Left cardiac atrium (tissue), 4 donors: ENCODE measurements at regions not wholly inside any gene's neighbourhood (a gene's known extent, or its start where the extent isn't known, plus 50 kb on each side); places are given as distances from the start of the nearest gene placed in this dataset.
"Not testable (repeated sequence)": the region's sequence is repeated elsewhere in the genome, so short reads cannot be mapped to it uniquely, and the experiment has no call there.

Experiments
- ATAC-seq, 2 donors: fragments of 200-7000 bp; cut with Tn5 transposase; one replicate each; pipeline ENCODE4 v1.9.1; 2020; ENCODE audit warnings: mild to moderate bottlenecking in 2 of 2, moderate library complexity in 2 of 2
- DNase-seq: peaks from one replicate; pipeline ENCODE4 v3.0.0-alpha.2; 2020
- intact Hi-C, 2 donors: fragments of 100-400 bp; cut with DNase I; formaldehyde crosslinking; loops; one replicate each; pipeline versions ENCODE4 v1.14.1 to v1.15.1; 2022 to 2023
- donor health status: DM: no; HTN: yes; CAD: no.
- donor health status: DM: no; HTN: yes; CAD: no; lungs with severe emphysema.
- donor health status: DM: yes; HTN: yes; CAD: no.
- donor health status: Dilated cardiomyopathy.

DNA sequence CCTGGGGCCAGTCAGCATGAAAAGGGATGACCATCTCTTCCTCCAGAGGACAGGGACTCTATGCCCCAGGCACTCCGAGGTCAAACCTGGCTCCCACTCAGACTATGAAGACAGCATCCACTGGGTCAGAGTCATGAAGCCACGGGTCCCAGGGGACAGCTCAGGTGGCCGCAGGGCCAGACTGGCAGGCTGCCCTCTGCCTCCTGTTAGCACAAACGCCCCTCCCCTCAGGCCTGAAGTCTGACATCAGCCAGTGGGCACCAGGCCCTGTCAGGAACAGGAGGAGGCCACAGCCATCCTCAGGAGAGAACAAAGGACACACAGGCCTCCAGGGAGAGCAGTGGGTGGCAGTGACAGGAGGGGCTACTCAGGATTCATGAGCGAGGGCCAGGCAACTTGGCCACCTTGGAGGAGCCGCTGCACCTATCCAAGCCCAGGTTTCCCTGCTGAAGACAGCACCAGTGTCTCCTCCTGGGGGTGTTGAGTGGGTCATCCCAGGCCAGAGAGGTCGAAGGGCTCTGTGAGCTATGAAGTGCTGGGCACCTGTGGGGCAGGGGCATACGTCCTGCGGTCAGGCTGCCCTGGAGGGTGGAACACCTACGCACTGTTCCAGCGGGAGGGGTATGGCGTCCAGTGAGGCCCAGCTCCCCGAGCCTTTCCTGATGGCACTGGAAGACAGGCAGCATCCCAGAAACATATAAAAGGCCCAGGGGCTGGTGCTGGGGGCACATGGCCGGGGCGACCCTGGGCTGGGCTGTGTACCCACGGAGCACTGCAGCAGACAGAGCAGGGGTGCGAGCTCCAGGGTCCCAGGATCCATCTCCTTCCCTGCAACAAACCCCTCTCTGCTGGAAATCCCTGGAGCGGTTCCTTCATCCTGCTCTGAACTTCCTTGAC, 171.0 kb upstream of the FOXD4L5 start:
- intact Hi-C loops, DNase-seq, ATAC-seq: not testable (repeated sequence)

- intact Hi-C loops, DNase-seq, ATAC-seq: not testable (repeated sequence)
Measured at GRCh38 chr9:65455136-65455535, 170.1 kb upstream of the FOXD4L5 start.

- ATAC-seq, intact Hi-C loops, DNase-seq: not testable (repeated sequence)
Measured at GRCh38 chr9:65454666-65455065, 169.7 kb upstream of the FOXD4L5 start.

- intact Hi-C loops, DNase-seq, ATAC-seq: not testable (repeated sequence)
Measured at GRCh38 chr9:65454034-65454433, 169.0 kb upstream of the FOXD4L5 start.

DNA sequence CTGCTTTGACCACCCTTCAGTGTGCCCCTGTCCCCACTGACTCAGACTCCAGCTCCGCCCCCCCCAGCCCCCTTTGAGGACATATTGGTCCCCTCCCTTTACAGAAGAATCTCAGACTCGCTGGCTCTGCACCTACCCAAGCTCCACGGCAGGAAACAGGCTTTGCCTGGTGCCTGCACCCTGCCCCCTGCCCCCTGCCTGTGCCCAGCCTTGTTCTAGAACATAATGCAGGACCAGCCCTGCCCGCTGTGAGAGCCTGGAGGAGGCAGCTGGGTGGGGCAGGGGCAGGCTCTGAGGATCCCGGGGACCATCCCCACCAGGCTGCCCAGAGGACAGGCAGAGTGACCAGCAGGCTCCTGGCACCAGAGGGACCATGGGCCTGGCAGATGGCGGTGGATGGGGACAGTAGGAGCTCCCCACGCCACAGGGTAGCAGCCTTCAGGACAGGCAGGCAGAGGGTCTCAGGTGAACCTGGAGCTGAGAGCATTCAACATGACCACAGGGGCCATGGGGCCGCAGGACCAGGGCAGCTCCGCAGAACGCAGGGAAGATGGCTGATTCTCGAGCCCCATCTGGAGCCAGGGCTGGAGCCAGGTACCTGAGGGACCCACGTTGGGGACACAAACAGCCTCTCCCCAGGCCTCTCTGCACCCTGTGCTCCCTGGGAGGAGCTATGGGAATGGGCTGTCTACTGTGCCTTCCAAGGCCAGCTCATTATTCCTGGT, 165.0 kb upstream of the FOXD4L5 start:
- ATAC-seq, DNase-seq, intact Hi-C loops: not testable (repeated sequence)

DNA sequence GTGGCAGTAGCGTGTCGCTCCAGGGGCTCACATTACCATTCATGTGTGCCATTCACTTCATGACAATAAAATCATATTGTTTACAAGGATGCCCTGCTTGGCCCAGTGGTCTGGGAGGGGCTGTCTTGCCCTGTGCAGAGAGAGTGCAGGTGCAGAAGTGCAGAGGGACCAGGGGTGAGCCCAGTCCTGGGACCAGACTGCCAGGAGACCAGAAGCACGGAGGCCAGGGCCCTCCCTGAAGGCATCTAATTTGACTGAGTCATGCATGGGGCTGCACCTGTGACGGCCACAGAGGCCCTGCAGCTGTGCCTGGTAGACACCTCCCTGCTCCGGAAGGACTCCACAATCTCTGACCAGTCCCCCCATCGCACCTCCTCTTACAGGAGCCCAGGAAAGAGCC, 164.4 kb upstream of the FOXD4L5 start:
- DNase-seq = no peak
- intact Hi-C loops = no loop called here
- no peak for ATAC-seq

- DNase-seq, intact Hi-C loops, ATAC-seq: not testable (repeated sequence)
Measured at GRCh38 chr9:65447146-65447545, 162.1 kb upstream of the FOXD4L5 start.

GRCh38 chr9:65445991-65446390, 161.0 kb upstream of the FOXD4L5 start:
- ATAC-seq, intact Hi-C loops, DNase-seq: not testable (repeated sequence)

- no peak for ATAC-seq
- no peak for DNase-seq
- intact Hi-C loops = no loop called here
Measured at GRCh38 chr9:65444943-65445342, 159.9 kb upstream of the FOXD4L5 start.

DNA sequence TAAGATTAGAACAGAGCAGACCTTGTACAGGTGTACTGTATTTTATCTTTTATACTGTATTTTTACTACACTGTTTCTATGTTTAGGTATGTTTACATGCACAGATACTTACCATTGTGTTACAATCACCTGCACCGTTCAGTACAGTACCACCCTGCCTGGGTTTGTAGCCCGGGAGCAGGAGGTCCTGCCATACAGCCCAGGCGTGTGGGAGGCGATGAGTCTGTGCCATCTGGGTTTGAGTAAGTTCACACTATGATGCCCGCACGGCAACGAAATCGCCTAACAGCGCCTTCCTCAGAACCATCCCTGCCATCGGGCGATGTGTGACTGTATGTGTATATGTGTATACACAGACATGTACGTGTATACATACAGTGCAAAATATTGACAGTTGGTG, 157.1 kb upstream of the FOXD4L5 start:
- DNase-seq, ATAC-seq, intact Hi-C loops: not testable (repeated sequence)

DNA sequence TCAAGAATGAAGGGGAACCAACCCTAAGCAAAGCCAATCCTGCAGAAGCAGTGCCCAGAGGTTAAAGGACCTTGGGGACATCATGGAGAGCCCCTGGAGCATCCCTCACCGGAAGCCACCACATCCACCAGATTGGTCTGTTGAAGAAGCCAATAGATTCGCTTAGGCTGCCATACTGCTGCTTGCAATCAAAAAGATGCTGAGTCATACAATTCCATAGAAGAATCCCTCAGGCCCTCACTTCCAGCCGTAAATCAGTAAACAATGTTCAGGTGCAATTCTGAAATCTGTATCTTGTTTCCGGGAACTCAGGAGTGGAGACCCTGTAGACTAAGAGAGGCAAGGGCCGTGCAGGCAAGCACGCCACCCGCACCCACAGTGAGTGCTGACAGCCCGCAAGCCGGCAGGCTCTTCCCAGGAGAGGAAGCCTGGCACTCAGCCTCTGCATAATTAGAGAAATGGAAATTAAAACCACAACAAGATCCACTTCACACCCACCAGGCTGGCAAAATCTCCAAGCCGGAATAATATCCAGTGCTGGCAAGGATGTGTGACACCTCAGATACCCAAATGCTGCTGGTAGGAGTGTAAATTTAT, 156.4 kb upstream of the FOXD4L5 start:
- not testable (repeated sequence) for ATAC-seq

GRCh38 chr9:65437724-65438123, 152.7 kb upstream of the FOXD4L5 start:
- DNase-seq (no peak), ATAC-seq (no peak)
- intact Hi-C loops = no loop called here

More for the DNA sequence above, 156.4 kb upstream of the FOXD4L5 start:
- intact Hi-C loops, DNase-seq: not testable (repeated sequence)

- ATAC-seq (no peak), DNase-seq (no peak)
- intact Hi-C loops = no loop called here
Measured at GRCh38 chr9:65435464-65435863, 150.5 kb upstream of the FOXD4L5 start.

DNA sequence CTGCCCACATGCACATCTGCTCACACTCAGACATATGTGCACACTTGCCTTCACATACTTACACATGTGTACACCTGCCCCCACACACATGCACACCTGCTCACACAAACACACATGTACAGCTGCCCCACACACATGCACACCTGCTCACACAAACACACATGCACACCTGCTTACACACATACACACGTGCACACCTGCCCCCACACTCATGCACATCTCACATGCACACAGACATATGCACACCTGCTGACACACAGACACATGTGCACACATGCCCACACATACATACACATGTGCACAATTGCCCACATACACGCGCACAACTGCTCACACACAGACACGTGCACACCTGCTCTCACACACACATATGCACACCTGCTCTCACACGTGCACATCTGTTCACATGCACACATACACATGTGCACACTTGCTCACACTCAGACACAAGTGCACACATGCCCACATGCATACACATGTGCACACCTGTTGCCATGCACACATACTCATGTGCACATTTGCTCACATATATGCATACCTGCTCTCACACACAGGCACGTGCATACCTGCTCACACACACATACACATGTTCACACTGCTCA, 147.8 kb upstream of the FOXD4L5 start:
- intact Hi-C loops = no loop called here
- no peak for DNase-seq
- no peak for ATAC-seq

DNA sequence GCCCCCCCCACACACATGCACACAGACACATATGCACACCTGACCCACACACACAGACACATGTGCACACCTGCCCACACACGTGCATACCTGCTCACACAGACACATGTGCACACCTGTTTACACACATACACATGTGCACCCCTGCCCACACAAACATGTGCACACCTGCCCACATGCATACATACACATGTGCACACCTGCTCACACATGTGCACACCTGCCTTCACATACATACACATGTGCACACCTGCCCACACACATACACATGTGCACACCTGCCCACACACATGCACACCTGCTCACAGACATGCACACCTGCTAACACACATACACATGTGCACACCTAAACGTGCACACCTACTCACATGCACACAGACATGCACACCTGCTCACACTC, 147.0 kb upstream of the FOXD4L5 start:
- intact Hi-C loops = no loop called here
- no peak for DNase-seq
- ATAC-seq = no peak

DNA sequence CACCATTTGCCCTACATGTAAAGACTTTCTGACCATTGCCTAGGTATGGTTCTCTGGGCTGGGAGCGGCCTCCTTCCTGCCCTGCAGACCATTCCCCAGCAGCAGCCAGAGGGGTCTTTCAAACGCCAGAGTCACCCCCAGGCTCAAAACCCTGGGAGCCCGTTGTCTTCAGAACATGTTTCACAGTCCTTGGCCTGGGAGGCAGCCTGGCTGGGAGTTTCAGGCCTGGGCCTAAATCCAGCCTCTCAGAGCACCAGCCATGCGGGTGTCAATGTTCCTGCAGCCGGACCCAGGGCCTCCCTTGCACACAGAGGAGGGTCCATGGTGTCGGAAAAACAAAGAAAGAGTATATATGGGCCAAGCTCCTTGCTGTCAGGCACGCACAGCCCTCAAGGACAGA, 145.2 kb upstream of the FOXD4L5 start:
- ATAC-seq (no peak), DNase-seq (no peak)
- intact Hi-C loops = no loop called here

GRCh38 chr9:65427361-65427760, 142.4 kb upstream of the FOXD4L5 start:
- intact Hi-C loops, DNase-seq, ATAC-seq: not testable (repeated sequence)

GRCh38 chr9:65426813-65427212, 141.8 kb upstream of the FOXD4L5 start:
- ATAC-seq, intact Hi-C loops, DNase-seq: not testable (repeated sequence)

GRCh38 chr9:65426231-65426630, 141.2 kb upstream of the FOXD4L5 start:
- DNase-seq (no peak), ATAC-seq (no peak)
- intact Hi-C loops = no loop called here
